Esophagus muscularis mucosa (tissue), 4 donors: ENCODE measurements at regions not wholly inside any gene's neighbourhood (a gene's known extent, or its start where the extent isn't known, plus 50 kb on each side); places are given as distances from the start of the nearest gene placed in this dataset.

Experiments used
- DNase-seq: peaks from one replicate; pipeline ENCODE4 v3.0.0-alpha.2; 2017; ENCODE audit errors: extremely low spot score
- H3K27ac ChIP-seq, 4 donors: fragments of 200-600 bp; sonication (generic); replicated peaks in 1 of 4; 1 replicate in 3 of 4; 2 replicates in 1 of 4; pipeline ENCODE4 v1.5.1; 2016 to 2019; ENCODE audit warnings: mild to moderate bottlenecking in 1 of 4
- H3K27me3 ChIP-seq, 4 donors: fragments of 200-600 bp; sonication (generic); one replicate each; pipeline versions ENCODE4 v1.5.1 to v1.6.0; 2016 to 2019
- H3K36me3 ChIP-seq, 4 donors: fragments of 200-600 bp; sonication (generic); one replicate each; pipeline ENCODE4 v1.5.1; 2016 to 2019
- H3K4me1 ChIP-seq, 4 donors: fragments of 200-600 bp; sonication (generic); one replicate each; pipeline ENCODE4 v1.5.1; 2016 to 2019
- H3K4me3 ChIP-seq, 4 donors: fragments of 200-600 bp; sonication (generic); 1 replicate in 2 of 4; 2 replicates in 2 of 4; pipeline ENCODE4 v1.5.1; 2016 to 2019; ENCODE audit warnings: mild to moderate bottlenecking in 4 of 4, moderate library complexity in 1 of 4
- H3K9me3 ChIP-seq, 4 donors: fragments of 200-600 bp; sonication (generic); 1 replicate in 3 of 4; 2 replicates in 1 of 4; pipeline ENCODE4 v1.5.1; 2016 to 2019
- EP300 ChIP-seq: sonication (generic); formaldehyde crosslinking; IDR thresholded peaks from one replicate; pipeline ENCODE4 v1.6.1; 2017; ENCODE audit warnings: antibody characterized with exemption
- POLR2A ChIP-seq: fragments of 450-650 bp; IDR thresholded peaks from one replicate; pipeline ENCODE4 v1.6.1; 2017; ENCODE audit warnings: antibody characterized with exemption, moderate library complexity, mild to moderate bottlenecking, low read depth
- POLR2AphosphoS5 ChIP-seq, 2 donors: sonication (generic); formaldehyde crosslinking; IDR thresholded peaks; one replicate each; pipeline ENCODE4 v1.6.1; 2017; ENCODE audit warnings: antibody characterized with exemption in 2 of 2
- WGBS: methylation state at CpG from one replicate; pipeline ENCODE4 v1.1.5; 2018; 5-methylcytosine and 5-hydroxymethylcytosine counted together
- intact Hi-C: fragments of 100-400 bp; cut with DNase I; formaldehyde crosslinking; loops from one replicate; pipeline ENCODE4 v1.15.1; 2023
- TF ChIP-seq, protein P1 (sequence below), 3 experiments: fragments of 200-600 bp in 2 of 3; fragments of 450-650 bp in 1 of 3; sonication (generic) in 2 of 3; IDR thresholded peaks; one replicate each; pipeline ENCODE4 v1.5.1; 2017 to 2019; ENCODE audit warnings: antibody characterized with exemption in 3 of 3, mild to moderate bottlenecking in 2 of 3, moderate library complexity in 1 of 3

DNA sequence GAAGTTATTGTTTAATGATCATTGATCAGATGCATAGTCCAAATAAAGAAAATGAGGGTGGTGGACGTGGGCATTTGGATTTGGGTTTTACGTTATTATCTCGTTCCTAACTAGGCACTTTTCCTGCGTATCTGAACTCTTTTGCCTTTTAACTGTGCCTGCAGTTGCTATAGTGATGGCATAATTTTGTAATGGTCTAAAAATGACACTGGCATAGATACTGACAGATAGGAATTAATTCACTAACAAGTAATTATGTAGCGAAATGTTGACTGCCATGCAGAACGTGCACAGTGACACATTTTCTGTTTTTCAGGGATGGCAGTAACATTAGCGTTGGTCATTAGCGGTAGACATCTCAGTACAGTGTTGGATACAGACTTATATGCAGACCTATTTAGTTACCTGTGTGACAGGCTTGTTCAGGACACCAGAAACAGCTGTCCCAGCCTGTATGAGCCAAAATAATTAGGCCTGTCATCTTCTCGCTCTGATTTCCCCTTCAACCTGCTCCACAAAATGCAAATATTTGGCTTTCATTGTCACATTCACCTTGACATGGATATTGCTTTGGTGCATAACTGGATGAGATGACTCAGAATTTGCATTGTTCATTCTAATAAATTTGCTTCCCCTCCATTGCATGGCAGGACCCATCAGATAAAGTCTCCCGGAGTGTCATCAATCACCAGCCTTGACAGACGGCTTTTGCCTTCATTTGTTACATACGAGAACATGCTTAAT lies 413.3 kb upstream of the IRX1 start:
- H3K9me3 ChIP-seq: no peaks in the 10 kb centered on the region
- no peak overlapping the region for H3K4me3 ChIP-seq
- WGBS: 77% methylated on average over 12 of the region's 12 CpGs
- DNase-seq: no peak
- no peak overlapping the region for H3K27ac ChIP-seq
- no peaks in the 10 kb centered on the region for H3K4me1 ChIP-seq
- H3K36me3 ChIP-seq: no peaks in the 10 kb centered on the region
- peaks cover 0 to 25% (median 0%) of the 10 kb centered on the region in 4 donors for H3K27me3 ChIP-seq
- TF ChIP-seq POLR2A (no peak), POLR2AphosphoS5 (IDR thresholded peaks at IDR 0.05) (no peak), EP300 (no peak)
- TF ChIP-seq, protein P1, sequence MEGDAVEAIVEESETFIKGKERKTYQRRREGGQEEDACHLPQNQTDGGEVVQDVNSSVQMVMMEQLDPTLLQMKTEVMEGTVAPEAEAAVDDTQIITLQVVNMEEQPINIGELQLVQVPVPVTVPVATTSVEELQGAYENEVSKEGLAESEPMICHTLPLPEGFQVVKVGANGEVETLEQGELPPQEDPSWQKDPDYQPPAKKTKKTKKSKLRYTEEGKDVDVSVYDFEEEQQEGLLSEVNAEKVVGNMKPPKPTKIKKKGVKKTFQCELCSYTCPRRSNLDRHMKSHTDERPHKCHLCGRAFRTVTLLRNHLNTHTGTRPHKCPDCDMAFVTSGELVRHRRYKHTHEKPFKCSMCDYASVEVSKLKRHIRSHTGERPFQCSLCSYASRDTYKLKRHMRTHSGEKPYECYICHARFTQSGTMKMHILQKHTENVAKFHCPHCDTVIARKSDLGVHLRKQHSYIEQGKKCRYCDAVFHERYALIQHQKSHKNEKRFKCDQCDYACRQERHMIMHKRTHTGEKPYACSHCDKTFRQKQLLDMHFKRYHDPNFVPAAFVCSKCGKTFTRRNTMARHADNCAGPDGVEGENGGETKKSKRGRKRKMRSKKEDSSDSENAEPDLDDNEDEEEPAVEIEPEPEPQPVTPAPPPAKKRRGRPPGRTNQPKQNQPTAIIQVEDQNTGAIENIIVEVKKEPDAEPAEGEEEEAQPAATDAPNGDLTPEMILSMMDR (IDR thresholded peaks at IDR 0.05): no peak
- intact Hi-C loops: no loop called here

DNA sequence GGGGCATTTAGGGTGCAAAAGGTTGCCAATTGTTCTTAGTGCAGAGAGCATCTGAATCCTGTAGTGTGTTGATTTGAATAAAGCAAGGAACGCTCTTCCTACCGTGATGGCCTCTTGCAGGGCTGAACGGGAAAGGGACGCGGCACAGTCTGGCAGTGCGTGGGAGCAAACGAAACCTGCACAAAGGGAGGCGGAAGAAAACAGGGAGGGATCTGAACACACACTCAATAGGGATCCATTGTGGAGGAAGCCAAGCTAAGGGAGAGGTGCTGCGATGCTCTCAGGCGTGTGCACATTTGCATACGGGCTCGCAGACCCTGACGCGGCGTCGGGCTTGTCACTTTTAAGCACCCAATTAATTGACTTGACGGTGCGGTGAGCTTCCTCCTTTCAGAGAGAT lies 414.0 kb upstream of the IRX1 start:
- Histone ChIP-seq H3K9me3 (no peaks in the 10 kb centered on the region), H3K36me3 (no peaks in the 10 kb centered on the region), H3K4me3 (no peak overlapping the region), H3K4me1 (no peaks in the 10 kb centered on the region), H3K27me3 (peaks cover 0 to 27% (median 0%) of the 10 kb centered on the region in 4 donors), H3K27ac (no peak overlapping the region)
- intact Hi-C loops: no loop called here
- no peak for TF ChIP-seq EP300
- TF ChIP-seq, protein P1 (IDR thresholded peaks at IDR 0.05): no peak
- no peak for TF ChIP-seq POLR2AphosphoS5 (IDR thresholded peaks at IDR 0.05)
- no peak for TF ChIP-seq POLR2A
- DNase-seq: no peak
- WGBS: 62% methylated on average over 18 of the region's 18 CpGs

DNA sequence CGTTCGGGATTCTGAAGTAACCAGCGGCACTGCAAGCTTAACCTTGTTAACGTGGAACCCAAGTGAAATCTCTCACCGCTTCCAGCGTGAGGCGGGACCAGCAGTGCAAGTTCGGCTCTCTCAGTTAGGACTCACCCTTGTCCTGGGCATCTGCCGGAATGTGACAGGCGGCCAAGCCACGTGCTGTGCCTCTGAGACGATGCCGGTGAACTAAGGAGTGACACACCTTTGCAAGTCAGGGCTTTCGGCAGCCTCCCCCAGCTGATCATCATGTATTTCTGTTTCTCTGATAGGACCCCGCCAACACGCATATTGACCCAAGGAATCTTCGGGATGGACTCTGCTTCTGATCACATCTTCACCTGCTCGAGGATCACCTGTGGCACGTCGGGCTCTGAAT lies 415.0 kb upstream of the IRX1 start:
- peaks cover 0 to 25% (median 0%) of the 10 kb centered on the region in 4 donors for H3K27me3 ChIP-seq
- no peak overlapping the region for H3K27ac ChIP-seq
- H3K36me3 ChIP-seq: no peaks in the 10 kb centered on the region
- intact Hi-C loops: no loop called here
- no peaks in the 10 kb centered on the region for H3K4me1 ChIP-seq
- H3K9me3 ChIP-seq: no peaks in the 10 kb centered on the region
- TF ChIP-seq, protein P1 (IDR thresholded peaks at IDR 0.05): no peak
- TF ChIP-seq POLR2A: no peak
- TF ChIP-seq EP300: no peak
- no peak for TF ChIP-seq POLR2AphosphoS5 (IDR thresholded peaks at IDR 0.05)
- no peak for DNase-seq
- no peak overlapping the region for H3K4me3 ChIP-seq
- 81% methylated on average over 18 of the region's 20 CpGs for WGBS

DNA sequence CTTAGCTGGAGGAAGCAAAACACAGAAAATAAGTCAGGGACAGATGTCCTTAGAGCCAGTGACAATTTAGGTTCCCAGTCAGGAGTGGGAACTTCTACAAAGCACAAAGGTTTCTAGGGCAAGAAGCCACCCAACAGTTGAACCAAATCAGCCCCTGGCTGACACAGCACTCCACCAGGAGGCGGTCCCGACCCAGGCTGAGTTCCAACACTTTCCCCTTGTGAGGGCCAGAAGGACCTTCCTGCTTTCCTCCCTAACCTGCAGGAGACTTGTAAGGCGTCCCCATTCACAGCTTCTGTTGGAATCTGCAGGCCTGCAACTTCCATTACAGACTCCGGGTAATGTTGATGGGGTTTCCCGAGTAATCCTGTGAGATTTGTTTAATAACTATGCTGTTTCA lies 416.4 kb upstream of the IRX1 start:
- peaks cover 0 to 13% (median 0%) of the 10 kb centered on the region in 4 donors for H3K27me3 ChIP-seq
- H3K4me1 ChIP-seq: no peaks in the 10 kb centered on the region
- H3K9me3 ChIP-seq: no peaks in the 10 kb centered on the region
- no peak for DNase-seq
- H3K27ac ChIP-seq: no peak overlapping the region
- H3K36me3 ChIP-seq: no peaks in the 10 kb centered on the region
- intact Hi-C loops: no loop called here
- WGBS: 68% methylated on average over 4 of the region's 5 CpGs
- TF ChIP-seq EP300 (no peak), POLR2AphosphoS5 (IDR thresholded peaks at IDR 0.05) (no peak), POLR2A (no peak)
- TF ChIP-seq, protein P1 (IDR thresholded peaks at IDR 0.05): no peak
- H3K4me3 ChIP-seq: no peak overlapping the region

DNA sequence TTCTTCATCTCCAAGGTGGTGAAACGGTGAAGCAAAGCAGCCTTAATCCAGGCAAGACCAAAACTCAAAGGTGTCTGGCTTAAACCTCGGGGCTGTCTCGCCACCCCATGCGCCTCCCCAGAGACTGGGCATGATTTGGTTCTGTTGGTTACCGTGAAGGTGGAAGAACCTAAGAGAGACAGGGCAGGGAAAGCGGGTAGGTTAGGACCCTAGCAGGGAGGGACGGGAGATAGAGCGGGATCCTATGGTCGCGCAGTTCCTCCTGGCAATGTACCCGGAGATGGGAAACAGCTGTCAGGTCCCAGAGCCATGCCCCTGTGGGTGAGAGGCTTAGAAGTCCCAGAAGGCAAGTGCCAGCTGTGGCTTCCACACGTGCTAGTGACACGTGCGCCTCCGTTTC lies 418.3 kb upstream of the IRX1 start:
- WGBS: 78% methylated on average over 15 of the region's 15 CpGs
- Histone ChIP-seq H3K4me1 (no peaks in the 10 kb centered on the region), H3K9me3 (no peaks in the 10 kb centered on the region), H3K36me3 (no peaks in the 10 kb centered on the region), H3K4me3 (no peak overlapping the region), H3K27ac (no peak overlapping the region), H3K27me3 (peaks cover 0 to 13% (median 0%) of the 10 kb centered on the region in 4 donors)
- intact Hi-C loops: no loop called here
- peak; percentile 66 for DNase-seq
- TF ChIP-seq, protein P1 (IDR thresholded peaks at IDR 0.05): no peak
- TF ChIP-seq POLR2AphosphoS5 (IDR thresholded peaks at IDR 0.05) (no peak), POLR2A (no peak), EP300 (no peak)
